Femur (tissue), 1 donor: ENCODE measurements at regions not wholly inside any gene's neighbourhood (a gene's known extent, or its start where the extent isn't known, plus 50 kb on each side); places are given as distances from the start of the nearest gene placed in this dataset.
"Not testable (repeated sequence)": the region's sequence is repeated elsewhere in the genome, so short reads cannot be mapped to it uniquely, and the experiment has no call there.

Source experiments
- DNase-seq: peaks from one replicate; pipeline ENCODE4 v3.0.0-alpha.2; 2017

- DNase-seq: no peak
Measured at GRCh38 chr5:99398976-99399375, 470.2 kb upstream of the CHD1 start.

DNA sequence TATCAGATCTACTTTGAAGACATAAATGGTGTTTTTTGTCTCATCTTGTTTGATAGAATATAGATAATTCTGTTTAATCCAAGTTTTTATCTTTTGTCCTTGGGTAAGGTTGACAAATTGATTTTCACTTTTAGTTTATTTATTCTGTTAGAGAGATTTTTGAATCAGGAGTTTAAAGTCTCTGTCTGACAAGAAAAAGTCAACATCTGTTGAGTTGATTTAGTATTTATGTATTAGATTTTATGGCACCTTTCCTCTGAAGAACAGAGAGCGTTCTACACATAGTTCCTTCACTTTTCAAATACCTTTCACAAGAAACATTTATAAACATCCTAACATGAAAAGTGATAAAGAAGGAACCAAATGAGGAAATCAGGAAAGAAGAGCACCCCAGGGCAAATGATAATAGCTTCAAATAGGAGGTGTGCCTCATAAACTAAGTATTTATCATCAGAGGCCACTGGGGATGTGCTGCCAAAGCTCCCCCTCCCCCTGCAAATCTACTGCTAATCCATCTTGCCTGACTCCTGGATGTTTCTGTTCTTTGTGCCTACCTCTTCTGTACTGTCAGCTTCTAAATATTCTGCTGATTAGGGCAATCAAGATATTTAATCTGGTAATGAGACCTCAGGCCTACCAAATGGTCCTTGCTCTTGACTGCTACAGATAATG is 457.7 kb upstream of the CHD1 start:
- no peak for DNase-seq

GRCh38 chr5:99379187-99379586 is 450.4 kb upstream of the CHD1 start:
- no peak for DNase-seq

- DNase-seq: no peak
Measured at GRCh38 chr5:99378443-99378842, 449.6 kb upstream of the CHD1 start.

DNA sequence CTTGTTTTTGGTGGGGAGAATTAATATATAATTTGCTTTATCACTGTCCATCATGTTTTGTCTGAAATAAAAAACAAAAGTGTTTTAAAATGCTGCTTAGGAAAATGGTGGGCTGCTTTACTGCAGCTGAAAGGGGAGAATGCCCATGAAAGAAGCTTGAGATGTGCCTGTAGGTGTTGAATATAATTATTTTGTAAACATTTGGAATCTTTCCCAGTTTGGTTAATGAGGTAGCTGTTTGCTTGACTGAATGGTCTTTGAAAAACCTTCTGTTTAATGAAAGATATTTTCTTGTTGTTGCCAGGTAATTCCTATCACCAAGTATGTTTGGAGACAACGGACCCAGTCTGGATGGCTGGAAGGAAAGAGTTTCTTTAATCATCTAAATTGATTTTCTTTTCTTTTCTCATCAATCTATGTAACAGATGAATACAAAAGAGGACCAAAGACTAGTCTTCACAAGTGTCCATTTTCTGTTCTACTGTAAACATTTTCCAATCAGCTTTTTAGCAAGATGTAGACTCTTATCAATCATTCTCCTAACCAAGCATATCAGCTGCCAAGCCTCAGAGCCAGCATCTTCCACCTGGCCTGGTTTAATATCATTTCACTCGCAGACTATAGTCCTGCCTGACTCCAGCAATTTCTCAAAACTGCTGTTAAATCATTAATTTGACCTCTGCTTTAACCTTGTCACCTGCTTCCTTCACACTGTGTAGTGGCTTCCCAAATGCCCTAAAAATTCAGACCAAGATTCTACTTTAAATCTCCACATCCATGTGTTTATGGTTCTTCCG is 441.2 kb upstream of the CHD1 start:
- DNase-seq: no peak

GRCh38 chr5:99368726-99369125 is 439.9 kb upstream of the CHD1 start:
- DNase-seq: no peak

DNA sequence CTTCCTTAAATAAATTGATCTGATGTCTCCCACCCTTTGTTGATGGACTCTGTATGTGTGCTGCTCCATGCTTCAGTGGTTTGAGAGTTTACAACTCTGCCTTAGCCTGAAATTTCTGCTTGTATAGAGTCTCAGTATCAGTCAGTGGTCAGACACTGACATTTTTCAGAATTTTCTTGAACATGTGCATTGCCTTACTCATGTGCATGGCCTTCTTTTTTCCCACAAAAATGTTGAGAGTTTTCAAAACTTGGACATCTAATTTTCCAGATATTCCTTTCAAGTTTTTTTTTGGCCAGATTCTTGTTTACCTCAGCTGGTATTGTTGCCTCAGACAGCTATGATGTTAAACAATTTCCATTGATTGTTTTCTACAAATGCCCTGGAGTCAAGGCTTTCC is 427.1 kb upstream of the CHD1 start:
- DNase-seq: no peak

GRCh38 chr5:99349787-99350186 is 421.0 kb upstream of the CHD1 start:
- no peak for DNase-seq

- DNase-seq: no peak
Measured at GRCh38 chr5:99348597-99348996, 419.8 kb upstream of the CHD1 start.

DNA sequence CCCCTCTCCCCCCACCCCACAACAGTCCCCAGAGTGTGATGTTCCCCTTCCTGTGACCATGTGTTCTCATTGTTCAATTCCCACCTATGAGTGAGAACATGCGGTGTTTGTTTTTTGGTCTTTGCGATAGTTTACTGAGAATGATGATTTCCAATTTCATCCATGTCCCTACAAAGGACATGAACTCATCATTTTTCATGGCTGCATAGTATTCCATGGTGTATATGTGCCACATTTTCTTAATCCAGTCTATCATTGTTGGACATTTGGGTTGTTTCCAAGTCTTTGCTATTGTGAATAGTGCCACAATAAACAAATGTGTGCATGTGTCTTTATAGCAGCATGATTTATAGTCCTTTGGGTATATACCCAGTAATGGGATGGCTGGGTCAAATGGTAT is 411.0 kb upstream of the CHD1 start:
- not testable (repeated sequence) for DNase-seq

- DNase-seq: no peak
Measured at GRCh38 chr5:99334936-99335335, 406.1 kb upstream of the CHD1 start.

DNA sequence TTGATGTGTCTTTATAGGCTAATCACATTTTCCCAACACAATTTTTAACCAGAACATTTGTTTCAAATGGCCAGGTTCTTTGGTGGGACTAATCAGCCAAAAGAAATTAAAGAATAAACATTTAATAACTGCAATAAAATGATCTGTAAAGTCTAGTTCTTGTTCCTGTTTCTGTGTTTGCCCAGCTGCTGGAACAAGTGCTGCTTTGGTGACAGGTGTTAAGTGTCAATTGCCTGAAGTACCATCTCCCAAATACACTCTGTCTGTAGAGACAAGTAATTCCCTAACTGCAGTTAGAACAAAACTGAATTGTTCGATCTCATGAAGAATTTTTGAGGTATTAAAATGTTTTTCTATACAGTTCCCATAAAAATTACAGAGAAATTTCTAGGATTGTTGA is 402.3 kb upstream of the CHD1 start:
- no peak for DNase-seq

- no peak for DNase-seq
Measured at GRCh38 chr5:99320436-99320835, 391.6 kb upstream of the CHD1 start.

DNA sequence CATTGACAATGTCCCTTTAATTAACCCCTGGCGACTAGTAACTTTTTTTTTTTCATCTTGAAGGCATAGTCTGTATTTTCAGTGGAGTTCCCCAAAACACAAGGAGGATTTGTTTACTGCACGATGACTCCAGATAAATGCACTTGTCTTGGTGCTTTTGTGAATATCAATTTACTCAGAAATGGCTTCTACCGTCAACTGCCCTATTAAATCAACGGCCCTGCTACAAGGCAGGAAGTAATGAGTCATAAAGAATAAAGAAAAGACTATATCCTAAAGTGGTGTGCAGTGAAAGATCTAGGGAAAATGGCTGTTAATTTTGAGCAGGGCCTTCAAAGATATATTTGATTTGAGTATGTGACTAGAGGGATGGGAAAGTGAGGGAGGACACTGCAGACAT is 388.3 kb upstream of the CHD1 start:
- no peak for DNase-seq

DNA sequence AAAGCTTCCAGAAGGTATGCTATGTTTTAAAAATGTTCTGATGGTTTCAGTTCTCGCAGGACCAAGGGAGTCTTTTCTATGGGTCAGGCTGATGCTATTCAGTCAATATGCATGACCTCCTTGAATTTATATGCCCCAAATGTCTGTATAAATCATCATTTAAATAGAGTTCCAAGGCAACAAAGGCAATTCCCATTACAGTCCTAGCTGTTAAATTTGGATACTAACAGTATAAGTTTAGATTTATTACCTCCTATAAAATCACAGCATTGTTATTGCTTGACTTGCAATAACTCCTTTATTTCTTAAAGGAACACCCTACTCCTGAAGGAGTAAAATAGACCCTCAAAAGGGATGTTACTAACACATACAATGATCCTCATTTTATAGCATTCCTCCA is 387.7 kb upstream of the CHD1 start:
- DNase-seq: no peak

DNA sequence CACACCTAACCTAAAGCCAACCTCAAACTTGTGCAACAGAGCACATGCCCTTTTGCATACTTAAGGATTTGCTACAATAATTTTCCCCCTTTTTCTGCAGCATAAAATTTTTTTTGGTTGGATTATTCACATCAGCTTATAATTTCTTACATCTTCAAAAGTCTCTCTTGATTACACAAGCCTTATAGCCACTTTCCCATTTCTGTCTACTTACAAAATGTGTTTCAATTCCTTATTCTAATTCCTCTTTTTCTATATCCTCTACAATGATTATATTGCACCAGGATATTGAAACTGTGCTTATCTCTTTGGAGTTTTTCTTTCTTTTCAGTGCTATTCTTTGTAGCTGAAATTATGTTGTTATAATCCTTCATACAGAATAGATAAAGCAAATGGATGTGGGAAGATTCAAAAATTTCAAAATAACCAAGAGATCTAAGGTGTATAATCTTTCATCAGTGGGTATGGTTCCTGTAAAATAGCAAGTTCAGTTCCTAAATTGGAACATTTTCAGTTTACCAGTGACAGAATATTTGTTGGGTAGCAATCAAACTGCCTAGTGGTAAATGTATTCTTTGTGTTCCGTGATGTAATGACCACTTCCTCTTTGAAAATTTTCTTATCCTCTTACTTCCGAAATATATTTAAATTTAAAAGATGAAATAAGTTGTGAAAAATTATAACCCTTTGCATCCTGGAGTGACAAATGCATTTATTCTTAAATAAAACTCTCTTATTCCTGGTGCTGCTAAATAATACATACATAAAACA is 386.8 kb upstream of the CHD1 start:
- DNase-seq: no peak

- no peak for DNase-seq
Measured at GRCh38 chr5:99314721-99315120, 385.9 kb upstream of the CHD1 start.

DNA sequence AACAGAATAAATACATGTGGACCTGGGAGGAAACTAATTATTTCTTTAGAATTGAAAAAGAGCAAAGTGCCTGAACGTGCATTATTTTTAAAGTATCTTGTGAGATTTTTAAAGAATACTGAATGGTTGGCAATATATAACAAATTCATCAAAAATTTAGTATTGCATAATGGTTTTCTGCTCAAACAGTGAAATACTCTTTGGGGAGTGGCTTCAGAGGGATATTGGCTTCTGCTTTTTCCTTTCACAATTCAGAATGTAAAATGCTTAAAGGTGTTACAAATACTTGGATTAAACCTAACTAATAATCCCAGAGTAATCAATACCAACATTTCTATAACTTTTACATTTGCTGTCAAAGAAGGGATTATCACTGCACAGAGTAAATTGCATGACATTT is 379.3 kb upstream of the CHD1 start:
- no peak for DNase-seq

- DNase-seq: no peak
Measured at GRCh38 chr5:99305045-99305580, 376.3 kb upstream of the CHD1 start.

GRCh38 chr5:99285606-99286005 is 356.8 kb upstream of the CHD1 start:
- no peak for DNase-seq

- DNase-seq: no peak
Measured at GRCh38 chr5:99275128-99275527, 346.3 kb upstream of the CHD1 start.

DNA sequence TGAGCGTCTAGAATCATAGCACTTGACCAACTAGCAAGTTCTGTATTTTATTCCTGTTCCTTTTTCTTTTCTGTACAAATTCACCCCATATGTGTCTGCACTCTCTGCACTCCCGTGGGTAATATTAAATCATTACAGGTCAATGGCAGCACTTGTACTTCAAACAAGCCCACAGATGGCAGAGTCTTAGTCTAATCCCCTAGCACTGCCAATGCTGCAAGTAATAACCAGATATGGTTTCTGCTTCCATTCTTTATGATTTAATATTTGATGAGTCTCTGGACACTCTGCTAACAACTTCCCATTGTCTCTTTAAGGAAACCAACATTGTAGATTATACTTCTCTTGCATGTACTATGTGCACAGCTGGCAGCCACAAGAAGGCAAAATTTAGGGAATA is 343.8 kb upstream of the CHD1 start:
- DNase-seq: no peak

GRCh38 chr5:99258819-99259218 is 330.0 kb upstream of the CHD1 start:
- no peak for DNase-seq

DNA sequence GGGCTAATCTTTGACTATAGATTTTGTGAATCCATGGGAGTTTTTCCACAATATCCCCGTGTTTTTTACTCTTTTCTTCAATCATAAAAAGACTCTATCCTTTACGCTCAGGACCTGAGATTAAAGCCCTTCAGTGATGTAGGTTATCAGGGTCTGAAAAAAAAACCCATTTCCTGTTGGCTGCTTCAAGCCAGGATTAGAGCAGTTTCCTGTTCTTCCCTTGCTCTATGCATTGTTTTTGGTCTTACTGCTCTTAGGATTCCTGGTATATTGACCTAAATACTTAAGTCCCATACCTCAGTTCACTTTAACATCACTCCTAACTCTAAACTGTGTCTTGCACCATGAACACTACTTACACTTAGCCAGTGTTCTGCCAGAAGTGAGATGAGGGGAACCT is 319.3 kb upstream of the CHD1 start:
- no peak for DNase-seq
